ENCODE measurements at regions not wholly inside any gene's neighbourhood (a gene's known extent, or its start where the extent isn't known, plus 50 kb on each side); places are given as distances from the start of the nearest gene placed in this dataset.
"Not testable (repeated sequence)": the region's sequence is repeated elsewhere in the genome, so short reads cannot be mapped to it uniquely, and the experiment has no call there.

GRCh38 chr12:131211340-131211938 lies 257.7 kb downstream of the ADGRD1 start:
- H3K9me3 ChIP-seq = no peaks in the 10 kb centered on the region
- no peak for DNase-seq
- intact Hi-C loops (cut with DNase I) = no loop called here
- no peaks in the 10 kb centered on the region for H3K27me3 ChIP-seq
- H3K4me3 ChIP-seq (replicated peaks in 1 of 3) = no peak overlapping the region
- no peaks in the 10 kb centered on the region for H3K4me1 ChIP-seq
- H3K36me3 ChIP-seq = no peaks in the 10 kb centered on the region
- no peak overlapping the region for H3K27ac ChIP-seq
- no peak for TF ChIP-seq CTCF (IDR thresholded peaks at IDR 0.05)
- no peak for TF ChIP-seq POLR2A (IDR thresholded peaks at IDR 0.05)
- WGBS, 2 donors = 83 to 88% methylated on average over 8 to 9 of the region's 9 CpGs

GRCh38 chr12:131213896-131214442 lies 260.3 kb downstream of the ADGRD1 start:
- H3K27me3 ChIP-seq = no peaks in the 10 kb centered on the region
- no peak overlapping the region for H3K27ac ChIP-seq
- H3K4me1 ChIP-seq = peaks cover 17 to 20% of the 10 kb centered on the region in 2 donors
- H3K9me3 ChIP-seq = no peaks in the 10 kb centered on the region
- WGBS, 2 donors = 87 to 89% methylated on average over 14 of the region's 14 CpGs
- DNase-seq = no peak
- no peak overlapping the region for H3K4me3 ChIP-seq (replicated peaks in 1 of 3)
- no peaks in the 10 kb centered on the region for H3K36me3 ChIP-seq
- intact Hi-C loops (cut with DNase I) = no loop called here
- TF ChIP-seq POLR2A (IDR thresholded peaks at IDR 0.05) = no peak
- TF ChIP-seq CTCF (IDR thresholded peaks at IDR 0.05) = no peak

- intact Hi-C loops (cut with DNase I); H3K9me3 ChIP-seq; H3K27me3 ChIP-seq; H3K4me3 ChIP-seq (replicated peaks in 1 of 3); H3K36me3 ChIP-seq; DNase-seq; H3K27ac ChIP-seq: not testable (repeated sequence)
- H3K4me1 ChIP-seq = peaks cover 27 to 29% of the 10 kb centered on the region in 2 donors
- 88 to 92% methylated on average over 5 to 10 of the region's 12 CpGs for WGBS, 2 donors
Observed at GRCh38 chr12:131214936-131215335, 261.2 kb downstream of the ADGRD1 start.

GRCh38 chr12:131216587-131216986 lies 262.9 kb downstream of the ADGRD1 start:
- H3K4me3 ChIP-seq (replicated peaks in 1 of 3); H3K9me3 ChIP-seq; H3K27me3 ChIP-seq; H3K36me3 ChIP-seq; intact Hi-C loops (cut with DNase I); DNase-seq; H3K27ac ChIP-seq: not testable (repeated sequence)
- H3K4me1 ChIP-seq = peaks cover 39 to 41% of the 10 kb centered on the region in 2 donors
- 38 to 64% methylated on average over 3 to 14 of the region's 14 CpGs for WGBS, 2 donors

GRCh38 chr12:131217024-131217586 lies 263.4 kb downstream of the ADGRD1 start:
- Histone ChIP-seq H3K36me3 (no peaks in the 10 kb centered on the region), H3K27ac (peak overlapping the region in 2 of 3 donors; percentile 90 to 93), H3K9me3 (no peaks in the 10 kb centered on the region), H3K4me1 (peaks cover 44 to 46% of the 10 kb centered on the region in 2 donors), H3K4me3 (replicated peaks in 1 of 3) (no peak overlapping the region), H3K27me3 (no peaks in the 10 kb centered on the region)
- peak; percentile 47 to 64 for DNase-seq
- intact Hi-C loops (cut with DNase I) = no loop called here
- peak in 1 of 2 donors; percentile 14 for TF ChIP-seq POLR2A (IDR thresholded peaks at IDR 0.05)
- TF ChIP-seq CTCF (IDR thresholded peaks at IDR 0.05) = no peak
- 40% methylated on average over 22 of the region's 22 CpGs for WGBS, 2 donors
